CD4-positive, alpha-beta T cell treated with Interleukin-21 for 1 hour (primary cell): ENCODE measurements at regions not wholly inside any gene's neighbourhood (a gene's known extent, or its start where the extent isn't known, plus 50 kb on each side); places are given as distances from the start of the nearest gene placed in this dataset.

Experiments used
- DNase-seq: peaks from one replicate; pipeline ENCODE4 v3.0.0-alpha.2; 2020

GRCh38 chr10:61184429-61184828 lies 240.4 kb upstream of the RHOBTB1 start:
- DNase-seq: no peak

DNA sequence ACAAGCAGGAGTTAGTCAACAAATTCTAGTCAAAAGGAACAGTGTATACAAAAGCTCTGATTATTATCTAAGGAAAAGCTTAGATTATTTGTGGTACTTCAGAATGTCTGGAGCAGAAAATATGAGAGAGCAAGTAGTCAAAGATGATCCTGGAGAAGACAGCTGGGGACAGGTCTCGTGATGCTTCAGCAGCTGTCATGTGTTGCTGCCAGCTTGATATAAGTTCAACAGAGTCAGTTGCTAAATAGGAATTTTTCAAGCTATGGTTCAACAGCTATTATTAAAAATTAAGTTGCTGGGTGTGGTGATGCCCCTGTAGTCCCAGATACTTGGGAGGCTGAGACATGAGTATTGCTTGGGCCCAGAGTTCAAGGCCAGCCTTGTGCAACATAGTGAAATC lies 240.0 kb upstream of the RHOBTB1 start:
- DNase-seq: no peak

GRCh38 chr10:61181832-61182231 lies 237.8 kb upstream of the RHOBTB1 start:
- no peak for DNase-seq

DNA sequence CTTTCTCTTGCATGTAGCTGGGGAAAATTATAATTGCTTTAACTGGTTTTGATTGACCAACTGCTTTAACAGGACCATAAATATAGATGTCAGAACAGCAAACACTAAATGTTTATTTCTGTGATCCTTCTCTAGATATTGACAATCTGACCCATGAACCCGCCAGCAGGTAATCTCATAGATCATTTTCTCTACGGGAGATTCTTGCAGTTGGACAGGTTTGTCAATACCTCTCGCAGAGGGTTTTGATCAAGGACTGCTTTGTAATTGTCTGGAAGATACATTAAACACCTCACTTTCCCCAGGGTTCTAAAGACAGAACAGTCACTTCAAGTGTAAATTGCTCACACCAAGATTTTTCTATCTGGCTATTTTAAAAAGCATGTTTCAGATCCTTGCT lies 235.8 kb upstream of the RHOBTB1 start:
- DNase-seq: no peak

GRCh38 chr10:61176424-61176823 lies 232.4 kb upstream of the RHOBTB1 start:
- no peak for DNase-seq

- DNase-seq: no peak
These were observed 231.3 kb upstream of the RHOBTB1 start for GRCh38 chr10:61175316-61175715.

- DNase-seq: no peak
These were observed 229.5 kb upstream of the RHOBTB1 start for GRCh38 chr10:61173450-61173849.

GRCh38 chr10:61172182-61172926 lies 228.4 kb upstream of the RHOBTB1 start:
- DNase-seq: no peak

DNA sequence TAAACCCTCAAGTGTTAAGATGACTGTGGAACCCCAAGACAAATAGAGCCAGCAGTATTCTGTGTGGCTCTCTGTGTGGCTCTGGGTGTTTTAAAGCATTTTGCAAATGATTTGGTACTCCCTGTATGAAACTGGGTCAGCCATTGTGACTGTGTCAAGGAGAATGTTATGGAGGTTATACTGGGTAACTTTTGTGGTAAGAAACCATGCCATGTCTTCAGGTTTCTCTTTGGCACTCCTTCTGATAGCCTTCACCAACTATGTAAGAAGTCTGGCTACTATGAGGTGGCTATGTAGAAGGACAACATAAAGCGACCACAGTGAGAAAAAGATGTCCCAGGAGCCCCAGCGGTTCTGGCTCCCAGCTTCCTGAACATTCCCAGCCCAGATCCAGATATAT lies 226.6 kb upstream of the RHOBTB1 start:
- no peak for DNase-seq

GRCh38 chr10:61169294-61169693 lies 225.3 kb upstream of the RHOBTB1 start:
- DNase-seq: no peak

- no peak for DNase-seq
These were observed 222.5 kb upstream of the RHOBTB1 start for GRCh38 chr10:61166489-61166888.

DNA sequence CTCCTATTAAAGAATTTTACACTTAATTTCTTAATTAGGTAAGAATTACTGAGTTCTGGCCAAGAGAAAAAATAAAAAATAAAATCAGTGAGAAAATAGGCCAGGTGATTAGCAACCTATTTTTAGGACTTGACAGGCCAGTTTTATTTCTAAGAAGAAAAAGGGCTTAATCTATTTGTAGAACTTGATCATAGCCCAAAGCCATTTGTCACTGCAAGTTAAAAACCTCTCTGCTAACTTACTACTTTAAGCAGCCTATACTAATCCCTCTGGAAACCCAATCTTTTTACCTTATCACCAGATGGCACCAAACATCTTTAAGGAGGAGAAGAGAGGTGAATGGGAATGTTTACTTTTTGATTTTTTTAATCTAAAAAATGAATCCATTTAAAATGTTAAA lies 222.1 kb upstream of the RHOBTB1 start:
- no peak for DNase-seq

GRCh38 chr10:61164458-61165160 lies 220.6 kb upstream of the RHOBTB1 start:
- no peak for DNase-seq

DNA sequence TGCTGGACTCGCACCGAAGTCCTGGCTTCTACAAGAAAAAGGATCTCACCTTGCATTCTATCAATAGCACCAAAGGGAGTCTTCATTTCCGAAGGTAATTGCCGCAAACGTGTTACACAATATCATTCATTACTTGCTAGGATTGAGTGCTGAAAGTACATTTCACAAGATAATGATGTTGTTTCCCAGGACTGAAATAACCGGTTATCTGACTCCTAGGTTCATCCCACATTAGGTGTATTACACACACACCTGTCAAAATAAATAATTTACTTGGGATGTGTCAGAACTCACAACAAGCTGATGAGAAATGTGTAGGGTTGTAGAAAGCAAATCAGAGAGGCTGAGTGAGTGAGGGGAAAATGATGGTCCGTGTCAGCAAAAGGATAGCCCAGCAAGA lies 219.4 kb upstream of the RHOBTB1 start:
- DNase-seq: no peak

DNA sequence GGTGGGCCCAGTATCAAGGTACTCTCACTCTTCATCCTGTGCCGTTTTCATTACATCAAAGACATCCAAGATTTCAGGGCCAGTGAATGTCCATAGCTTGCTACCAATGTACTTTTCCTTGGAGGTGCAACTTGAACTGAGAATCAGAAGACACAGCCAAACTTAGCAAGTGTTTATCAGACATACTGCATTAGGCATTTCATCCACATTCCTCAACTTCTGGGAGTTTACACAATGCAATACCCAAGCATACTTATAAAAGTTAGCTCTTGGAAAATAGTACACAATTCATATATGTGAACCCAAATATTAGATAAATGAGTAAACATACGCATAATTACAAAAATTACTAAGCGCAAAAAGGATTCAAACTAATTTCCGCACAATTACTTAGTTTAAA lies 216.3 kb upstream of the RHOBTB1 start:
- no peak for DNase-seq

GRCh38 chr10:61159253-61159652 lies 215.3 kb upstream of the RHOBTB1 start:
- no peak for DNase-seq

DNA sequence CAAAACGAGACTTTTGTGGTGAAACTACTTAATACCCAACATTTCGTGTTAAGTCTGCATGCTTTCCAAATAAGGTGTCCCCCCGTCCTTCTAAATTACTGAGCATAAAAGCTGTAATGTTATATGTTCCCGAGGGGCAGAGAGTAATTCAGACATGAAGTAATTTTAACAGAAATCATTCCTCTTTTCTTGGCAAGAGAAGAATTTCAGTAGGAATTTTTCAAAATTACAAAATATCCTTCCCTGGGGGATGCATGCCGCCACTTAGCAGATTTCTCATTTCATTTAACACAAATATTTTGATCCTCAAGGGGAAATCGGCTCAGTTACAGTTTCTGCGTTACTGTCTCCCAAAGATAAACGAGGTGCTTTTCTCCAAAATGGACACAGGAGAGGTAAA lies 213.2 kb upstream of the RHOBTB1 start:
- DNase-seq: no peak

GRCh38 chr10:61153771-61154170 lies 209.8 kb upstream of the RHOBTB1 start:
- DNase-seq: no peak

GRCh38 chr10:61151059-61151458 lies 207.1 kb upstream of the RHOBTB1 start:
- no peak for DNase-seq

GRCh38 chr10:61148451-61148850 lies 204.5 kb upstream of the RHOBTB1 start:
- no peak for DNase-seq

GRCh38 chr10:61142987-61143386 lies 199.0 kb upstream of the RHOBTB1 start:
- no peak for DNase-seq

DNA sequence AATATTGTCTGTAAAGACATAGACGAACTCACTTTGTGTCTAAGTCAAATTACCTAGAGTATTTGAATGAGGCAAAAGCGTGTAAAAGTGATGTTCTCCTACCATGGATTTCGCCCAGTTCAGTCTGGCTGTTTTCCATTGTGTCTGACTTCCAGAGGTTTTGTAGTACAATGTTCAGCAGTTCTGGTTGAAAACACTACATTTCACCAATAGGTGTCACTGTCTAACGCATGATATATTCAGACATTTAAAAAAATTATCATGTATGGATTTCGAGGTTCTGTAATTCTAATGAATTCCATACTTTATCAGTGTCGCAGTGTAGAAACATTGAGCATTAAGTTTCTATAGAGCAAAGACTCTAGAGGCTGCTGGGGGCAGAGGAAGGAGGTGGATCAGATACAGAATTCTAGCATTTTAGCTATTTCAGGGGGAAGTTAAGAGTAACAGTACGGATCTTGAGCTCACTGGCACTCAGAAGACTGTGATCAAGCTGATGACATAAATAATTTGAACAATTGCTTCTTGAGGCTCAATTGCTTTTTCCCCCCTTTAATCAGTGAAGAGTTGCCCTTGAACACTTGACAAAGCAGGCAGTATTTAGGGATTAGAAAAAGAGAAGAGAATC lies 196.9 kb upstream of the RHOBTB1 start:
- peak; percentile 21 for DNase-seq

DNA sequence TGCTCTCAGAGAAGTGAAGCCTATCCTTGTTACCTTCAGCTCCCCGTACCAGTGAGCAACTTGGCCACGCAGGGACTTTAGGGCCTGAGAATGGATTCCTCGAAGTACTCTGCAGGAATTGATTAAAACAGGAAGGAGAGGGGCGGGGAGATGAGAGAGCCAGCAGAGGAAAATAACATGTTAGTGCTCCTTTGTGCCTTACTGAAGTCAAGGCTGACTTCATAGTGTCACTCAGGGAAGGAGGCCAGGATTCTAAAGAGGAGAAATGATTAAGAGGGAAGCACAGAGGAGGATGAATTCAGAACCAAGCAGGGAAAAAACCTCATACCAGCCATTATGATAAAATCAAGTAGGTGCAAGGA lies 195.6 kb upstream of the RHOBTB1 start:
- no peak for DNase-seq
